NCI-H1436 (cell line): ENCODE measurements at regions not wholly inside any gene's neighbourhood (a gene's known extent, or its start where the extent isn't known, plus 50 kb on each side); places are given as distances from the start of the nearest gene placed in this dataset.
"Not testable (repeated sequence)": the region's sequence is repeated elsewhere in the genome, so short reads cannot be mapped to it uniquely, and the experiment has no call there.

Experiments used
- DNase-seq: peaks from one replicate; lab custom pipeline; 2025; lab: John Stamatoyannopoulos, UW

- DNase-seq, result no peak
Observed at GRCh38 chr16:6726621-6727020, 606.0 kb upstream of the RBFOX1 start.

GRCh38 chr16:6725634-6726331 is 606.9 kb upstream of the RBFOX1 start:
- no peak for DNase-seq

DNA sequence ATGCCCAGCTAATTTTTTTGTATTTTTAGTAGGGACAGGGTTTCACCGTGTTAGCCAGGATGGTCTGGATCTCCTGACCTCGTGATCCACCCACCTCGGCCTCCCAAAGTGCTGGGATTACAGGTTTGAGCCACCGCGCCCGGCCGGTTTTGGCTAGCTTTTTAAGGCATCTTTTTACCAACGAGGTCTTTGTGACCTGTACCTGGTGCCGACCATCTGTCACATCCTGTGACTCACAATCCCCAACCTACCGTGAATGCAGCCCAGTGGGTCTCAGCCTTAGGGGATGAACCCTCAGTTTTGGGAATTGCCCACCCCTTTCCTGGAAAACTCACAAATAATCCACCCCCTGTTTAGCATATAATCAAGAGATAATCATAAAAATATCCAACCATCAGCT is 607.4 kb upstream of the RBFOX1 start:
- not testable (repeated sequence) for DNase-seq

DNA sequence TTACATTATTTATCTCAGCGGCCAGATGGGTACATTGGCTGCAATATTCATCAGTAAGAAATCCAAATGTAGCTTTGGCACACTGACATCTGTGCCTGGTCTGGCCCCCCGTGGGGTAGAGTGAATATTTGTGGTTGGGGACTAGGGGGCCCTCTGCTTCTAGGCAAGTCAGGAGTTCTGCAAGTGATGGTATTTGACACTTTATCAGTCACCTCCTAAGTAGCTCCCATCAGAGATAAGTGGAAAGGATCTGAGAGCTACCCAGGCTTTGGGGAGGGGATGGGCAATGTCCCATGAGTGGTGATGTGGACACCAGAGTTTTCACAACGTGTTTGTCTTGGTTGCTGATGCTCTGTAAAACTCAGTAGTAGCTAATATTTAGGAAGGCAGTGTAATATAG is 609.9 kb upstream of the RBFOX1 start:
- DNase-seq, result no peak

- no peak for DNase-seq
Observed at GRCh38 chr16:6714510-6714909, 618.1 kb upstream of the RBFOX1 start.

- no peak for DNase-seq
Observed at GRCh38 chr16:6709736-6710135, 622.9 kb upstream of the RBFOX1 start.

- DNase-seq, result no peak
Observed at GRCh38 chr16:6708576-6709215, 623.9 kb upstream of the RBFOX1 start.

DNA sequence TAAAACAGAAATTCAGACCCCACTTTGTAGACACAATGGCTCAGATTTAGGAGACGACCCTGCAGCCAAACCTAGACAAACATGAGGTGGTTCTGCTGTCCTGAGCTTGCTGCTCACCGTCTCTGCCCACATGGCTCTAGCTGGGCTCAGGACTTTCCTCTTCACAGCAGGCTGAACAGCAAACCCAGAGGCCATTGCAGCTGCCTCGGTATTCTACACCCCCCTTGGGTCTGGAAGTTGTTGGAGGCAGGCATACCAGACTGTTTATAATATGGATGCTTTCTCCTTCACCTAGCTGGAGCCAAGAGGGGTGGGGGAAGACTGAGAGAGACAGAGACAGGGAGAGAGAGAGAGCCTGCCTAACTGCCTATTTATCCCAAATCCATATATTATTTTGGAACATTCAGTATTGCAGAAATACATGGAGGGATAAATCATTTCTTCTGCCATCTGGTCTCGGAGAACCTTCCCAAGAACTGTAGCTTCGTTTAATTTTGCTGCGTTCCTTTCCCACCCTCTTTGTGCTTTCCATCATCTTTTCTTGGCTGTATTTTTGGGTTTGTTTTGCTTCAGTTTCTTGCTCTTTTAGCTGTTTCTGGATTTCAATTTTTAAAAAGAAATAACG is 628.2 kb upstream of the RBFOX1 start:
- no peak for DNase-seq

DNA sequence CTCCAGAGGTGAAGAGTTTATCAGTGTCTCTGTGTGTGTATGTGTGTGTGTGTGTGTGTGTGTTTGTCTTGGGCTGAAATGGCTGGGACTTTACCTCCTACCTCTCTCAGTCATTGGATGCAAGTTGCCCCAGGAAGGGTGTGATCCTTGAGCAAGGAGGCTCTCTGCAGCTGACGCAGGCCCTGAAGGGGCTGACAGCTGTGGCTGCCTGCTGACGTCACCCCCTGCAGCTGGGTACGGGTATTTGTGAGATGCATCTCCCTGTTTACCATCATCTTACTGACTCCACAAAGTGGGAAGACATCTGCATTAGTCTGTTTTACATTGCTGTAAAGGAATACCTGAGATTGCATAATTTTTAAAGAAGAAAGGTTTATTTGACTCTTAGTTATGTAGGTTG is 631.5 kb upstream of the RBFOX1 start:
- DNase-seq, result no peak

GRCh38 chr16:6698548-6698947 is 634.1 kb upstream of the RBFOX1 start:
- no peak for DNase-seq

GRCh38 chr16:6695666-6696065 is 637.0 kb upstream of the RBFOX1 start:
- no peak for DNase-seq

DNA sequence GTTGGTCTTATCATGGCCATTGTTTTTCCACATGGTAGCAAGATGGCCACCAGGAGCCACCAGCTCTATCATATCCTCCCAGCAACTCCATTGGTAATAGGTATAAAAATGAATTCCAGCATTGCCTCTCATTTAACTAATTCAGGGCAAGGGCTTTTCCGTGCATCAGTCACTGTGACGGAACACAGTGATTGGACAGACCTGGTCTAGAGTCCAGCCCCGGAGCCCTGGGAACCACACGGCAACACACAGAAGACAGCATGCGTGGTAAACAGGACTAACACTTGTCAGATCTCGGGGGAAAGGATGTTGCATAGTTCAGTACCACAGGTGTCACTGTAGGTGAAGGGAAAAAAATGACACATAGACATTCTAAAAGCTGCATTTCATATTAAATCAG is 638.0 kb upstream of the RBFOX1 start:
- no peak for DNase-seq

- not testable (repeated sequence) for DNase-seq
Observed at GRCh38 chr16:6693418-6693817, 639.2 kb upstream of the RBFOX1 start.

DNA sequence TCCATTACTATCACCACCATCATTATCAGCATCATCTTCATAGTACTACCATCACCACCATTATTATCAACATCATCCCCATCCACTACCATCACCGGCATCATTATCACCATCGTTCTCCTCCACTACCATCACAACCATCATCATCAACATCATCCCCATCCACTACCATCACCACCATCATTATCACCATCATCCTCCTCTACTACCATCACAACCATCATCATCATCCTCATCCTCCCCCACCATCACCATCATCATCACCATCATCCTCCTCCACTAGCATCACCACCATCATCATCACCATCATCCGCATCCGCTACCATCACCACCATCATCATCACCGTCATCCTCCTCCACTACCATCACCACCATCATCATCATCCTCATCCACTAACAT is 639.8 kb upstream of the RBFOX1 start:
- no peak for DNase-seq

DNA sequence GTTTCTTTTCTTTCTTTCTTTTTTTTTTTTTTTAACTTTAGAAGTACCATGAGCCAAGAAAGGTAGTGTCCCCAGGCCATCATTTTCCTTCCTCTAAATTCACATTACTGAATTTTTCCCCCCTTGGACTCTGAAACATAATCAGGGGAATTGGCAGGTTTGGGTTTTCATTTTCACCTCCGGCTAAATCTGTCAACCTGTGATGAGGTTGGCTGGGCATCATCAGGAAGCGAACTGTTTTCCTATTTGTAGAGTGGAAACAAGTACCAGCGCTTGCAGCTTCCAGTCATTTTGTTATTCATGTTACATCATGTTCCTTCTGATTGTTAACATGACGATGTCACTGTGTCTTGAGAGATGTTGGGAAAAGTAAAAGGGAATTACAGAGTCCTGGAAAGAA is 641.9 kb upstream of the RBFOX1 start:
- DNase-seq, result no peak

- DNase-seq, result no peak
Observed at GRCh38 chr16:6689643-6690042, 643.0 kb upstream of the RBFOX1 start.

- DNase-seq, result no peak
Observed at GRCh38 chr16:6687593-6687992, 645.1 kb upstream of the RBFOX1 start.

GRCh38 chr16:6684076-6684673 is 648.5 kb upstream of the RBFOX1 start:
- DNase-seq, result peak; percentile 8

DNA sequence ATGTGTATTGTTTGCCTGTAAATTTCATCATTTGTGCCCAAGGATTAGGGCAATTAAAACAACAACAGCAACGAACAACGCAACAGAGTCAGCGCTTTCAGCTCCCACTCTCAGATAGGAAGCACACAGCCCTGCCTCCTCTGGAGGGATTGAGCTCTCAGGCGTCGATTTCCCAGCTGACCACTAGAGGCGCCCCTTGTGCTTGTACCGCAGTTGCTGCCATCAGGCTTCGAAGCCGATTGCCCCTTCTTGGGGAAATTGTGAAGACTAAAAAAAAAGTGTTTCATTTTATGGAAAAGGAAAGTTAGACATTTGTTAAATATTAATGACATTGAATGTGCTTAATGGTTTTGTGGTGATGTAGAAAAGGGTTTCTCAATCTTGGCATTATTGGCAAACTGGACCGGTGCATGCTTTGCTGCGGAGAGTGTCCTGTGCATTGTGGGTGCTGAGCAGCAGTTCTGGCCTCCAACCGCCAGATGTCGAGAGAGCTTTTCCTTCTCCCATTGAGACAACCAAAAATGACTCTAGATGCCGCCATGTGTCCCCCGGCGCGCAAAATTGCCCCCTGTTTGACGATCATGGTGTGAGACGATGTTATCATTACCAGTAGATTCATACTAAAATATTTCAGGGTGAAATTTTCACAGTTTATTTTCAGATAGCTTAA is 650.4 kb upstream of the RBFOX1 start:
- DNase-seq, result no peak

DNA sequence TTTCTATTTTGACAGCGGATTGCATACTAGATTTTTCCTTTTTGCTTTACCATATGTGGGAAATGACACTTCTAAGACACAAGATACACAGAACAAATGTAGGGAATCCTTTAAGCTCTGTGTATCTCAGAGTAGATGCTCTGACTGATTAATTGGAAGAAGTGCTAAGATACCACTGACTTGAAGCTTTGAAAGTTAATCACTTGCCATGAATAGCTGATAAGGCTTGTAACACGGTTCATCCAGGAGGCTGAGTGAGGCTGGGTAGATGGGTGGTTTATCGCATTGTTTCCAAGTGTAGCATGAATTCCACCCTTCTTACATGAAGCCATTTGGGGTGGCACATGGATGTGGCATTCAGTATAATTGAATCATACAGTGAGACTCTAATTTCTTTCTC is 654.1 kb upstream of the RBFOX1 start:
- DNase-seq, result no peak

DNA sequence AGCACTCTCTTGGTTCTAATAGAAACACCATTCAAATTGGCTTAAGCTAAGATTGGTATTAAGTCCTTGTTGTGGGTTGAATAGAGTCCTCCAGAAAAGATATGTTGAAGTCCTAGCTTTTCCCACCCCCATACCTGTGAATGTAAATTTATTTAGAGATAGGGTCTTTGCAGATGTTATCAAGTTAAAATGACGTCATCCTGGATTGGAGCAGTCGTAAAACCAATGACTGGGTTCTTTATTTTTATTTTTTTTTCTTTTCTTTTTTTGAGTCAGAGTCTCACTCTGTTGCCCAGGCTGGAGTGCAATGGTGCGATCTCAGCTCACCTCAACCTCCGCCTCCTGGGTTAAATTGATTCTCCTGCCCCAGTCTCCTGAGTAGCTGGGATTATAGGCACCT is 658.6 kb upstream of the RBFOX1 start:
- DNase-seq, result no peak

GRCh38 chr16:6672507-6672906 is 660.1 kb upstream of the RBFOX1 start:
- DNase-seq, result no peak

- no peak for DNase-seq
Observed at GRCh38 chr16:6667393-6667792, 665.3 kb upstream of the RBFOX1 start.
